HG02623 (cell line): ENCODE measurements at regions not wholly inside any gene's neighbourhood (a gene's known extent, or its start where the extent isn't known, plus 50 kb on each side); places are given as distances from the start of the nearest gene placed in this dataset.
"Not testable (repeated sequence)": the region's sequence is repeated elsewhere in the genome, so short reads cannot be mapped to it uniquely, and the experiment has no call there.

Experiments used
- ATAC-seq: cut with Tn5 transposase; IDR thresholded peaks from one replicate; pipeline ENCODE4 v1.9.1; 2021; ENCODE audit warnings: moderate library complexity; ENCODE audit not compliant: unreplicated experiment

GRCh38 chr5:130845049-130845765 is 319.8 kb downstream of the HINT1 start:
- no peak for ATAC-seq

- ATAC-seq: peak; percentile 77
These were observed 328.1 kb downstream of the HINT1 start for GRCh38 chr5:130836729-130837649.

- ATAC-seq: not testable (repeated sequence)
These were observed 347.3 kb downstream of the HINT1 start for GRCh38 chr5:130817598-130818384.

GRCh38 chr5:130815246-130815645 is 349.8 kb downstream of the HINT1 start:
- no peak for ATAC-seq

- no peak for ATAC-seq
These were observed 356.4 kb downstream of the HINT1 start for GRCh38 chr5:130808691-130809090.

GRCh38 chr5:130805648-130806047 is 359.4 kb downstream of the HINT1 start:
- no peak for ATAC-seq

GRCh38 chr5:130805036-130805435 is 360.0 kb downstream of the HINT1 start:
- no peak for ATAC-seq

- no peak for ATAC-seq
These were observed 363.1 kb downstream of the HINT1 start for GRCh38 chr5:130801963-130802362.

GRCh38 chr5:130799015-130799414 is 366.0 kb downstream of the HINT1 start:
- ATAC-seq: no peak

GRCh38 chr5:130797303-130797702 is 367.8 kb downstream of the HINT1 start:
- no peak for ATAC-seq

GRCh38 chr5:130796902-130797301 is 368.2 kb downstream of the HINT1 start:
- ATAC-seq: no peak

- no peak for ATAC-seq
These were observed 369.0 kb downstream of the HINT1 start for GRCh38 chr5:130796032-130796431.

GRCh38 chr5:130795037-130795436 is 370.0 kb downstream of the HINT1 start:
- ATAC-seq: no peak

- no peak for ATAC-seq
These were observed 387.3 kb downstream of the HINT1 start for GRCh38 chr5:130777794-130778193.

GRCh38 chr5:130773813-130774212 is 391.2 kb downstream of the HINT1 start:
- ATAC-seq: no peak

- ATAC-seq: no peak
These were observed 403.0 kb downstream of the HINT1 start for GRCh38 chr5:130762031-130762430.

GRCh38 chr5:130759061-130759460 is 406.0 kb downstream of the HINT1 start:
- ATAC-seq: no peak

GRCh38 chr5:130747556-130747955 is 417.5 kb downstream of the HINT1 start:
- ATAC-seq: no peak

GRCh38 chr5:130746641-130747040 is 418.4 kb downstream of the HINT1 start:
- ATAC-seq: not testable (repeated sequence)

- ATAC-seq: no peak
These were observed 422.0 kb downstream of the HINT1 start for GRCh38 chr5:130743092-130743491.

GRCh38 chr5:130740047-130740569 is 424.9 kb downstream of the HINT1 start:
- no peak for ATAC-seq
